ENCODE measurements at regions not wholly inside any gene's neighbourhood (a gene's known extent, or its start where the extent isn't known, plus 50 kb on each side); places are given as distances from the start of the nearest gene placed in this dataset.

DNA sequence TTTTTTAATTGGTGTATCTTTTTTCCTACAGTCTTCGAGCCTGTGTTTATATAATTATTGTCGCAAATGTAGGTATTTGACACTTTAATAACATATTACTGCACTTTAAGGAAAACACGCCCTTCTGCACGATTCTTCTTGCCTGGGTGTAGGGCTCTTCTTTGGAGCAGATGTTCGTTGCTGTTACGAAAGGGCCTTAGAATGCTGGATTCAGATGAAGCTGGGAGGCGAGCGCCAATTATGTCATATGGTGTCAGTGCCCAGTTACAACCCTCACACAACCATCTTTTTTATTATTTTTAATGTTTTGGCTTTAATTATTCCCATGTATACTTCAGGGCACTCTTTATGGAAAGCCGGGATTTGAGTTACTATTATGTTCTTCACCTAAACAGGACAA lies 553.0 kb downstream of the EBF1 start:
- Histone ChIP-seq H4K20me1 (ENCODE audit: insufficient read depth, low read depth, low read length) (no peaks in the 10 kb centered on the region), H3K9me2 (replicated peaks; ENCODE audit: insufficient read depth, low read length) (no peaks in the 10 kb centered on the region), H3K4me3 (ENCODE audit: low read length) (no peak overlapping the region), H3K79me2 (ENCODE audit: low read length) (no peaks in the 10 kb centered on the region), H3K27me3 (ENCODE audit: low read length) (no peaks in the 10 kb centered on the region), H3K4me2 (ENCODE audit: low read depth, low read length, poor library complexity, severe bottlenecking) (no peak overlapping the region), H3K27ac (ENCODE audit: low read length) (no peak overlapping the region), H2AFZ (ENCODE audit: low read length) (no peak overlapping the region), H3K4me1 (ENCODE audit: low read length) (no peaks in the 10 kb centered on the region), H3K9ac (ENCODE audit: low read length) (no peak overlapping the region), H3K9me3 (ENCODE audit: low read length) (no peaks in the 10 kb centered on the region), H3K36me3 (ENCODE audit: insufficient read depth, low read length) (no peaks in the 10 kb centered on the region)
- no peak for DNase-seq

DNA sequence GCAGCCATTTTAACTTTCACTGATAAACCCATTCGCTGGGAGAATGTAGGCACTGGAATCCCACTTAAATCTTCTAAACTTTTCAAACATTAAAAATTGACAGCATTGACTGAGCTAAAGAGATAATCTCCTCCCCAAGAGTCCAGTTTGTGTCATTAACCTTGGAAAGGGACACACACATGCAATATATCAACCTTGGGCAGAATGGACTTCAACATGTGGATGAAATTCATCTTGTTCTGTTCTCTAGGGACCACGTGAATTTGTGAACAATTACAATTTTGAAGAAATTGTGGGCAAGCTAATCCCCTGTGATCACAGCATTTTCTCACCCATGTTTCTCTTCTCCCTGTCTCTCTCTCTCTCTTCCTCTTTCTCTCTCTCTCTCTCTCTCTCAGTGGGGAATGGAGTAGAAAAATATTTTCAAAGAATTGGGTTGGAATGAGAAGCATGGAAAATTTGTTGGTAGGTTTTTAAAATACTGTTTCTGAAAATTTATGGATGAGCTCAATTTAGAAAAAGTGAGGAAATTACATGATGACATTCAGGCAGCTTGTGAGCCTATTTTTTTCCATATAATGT lies 553.7 kb downstream of the EBF1 start:
- no peaks in the 10 kb centered on the region for H3K27me3 ChIP-seq (ENCODE audit: low read length)
- H3K27ac ChIP-seq (ENCODE audit: low read length) = no peak overlapping the region
- DNase-seq = no peak
- no peaks in the 10 kb centered on the region for H3K79me2 ChIP-seq (ENCODE audit: low read length)
- H3K9ac ChIP-seq (ENCODE audit: low read length) = no peak overlapping the region
- no peaks in the 10 kb centered on the region for H3K9me2 ChIP-seq (replicated peaks; ENCODE audit: insufficient read depth, low read length)
- no peaks in the 10 kb centered on the region for H3K4me1 ChIP-seq (ENCODE audit: low read length)
- H3K9me3 ChIP-seq (ENCODE audit: low read length) = no peaks in the 10 kb centered on the region
- no peak overlapping the region for H2AFZ ChIP-seq (ENCODE audit: low read length)
- H3K36me3 ChIP-seq (ENCODE audit: insufficient read depth, low read length) = no peaks in the 10 kb centered on the region
- no peak overlapping the region for H3K4me2 ChIP-seq (ENCODE audit: low read depth, low read length, poor library complexity, severe bottlenecking)
- no peak overlapping the region for H3K4me3 ChIP-seq (ENCODE audit: low read length)
- H4K20me1 ChIP-seq (ENCODE audit: insufficient read depth, low read depth, low read length) = no peaks in the 10 kb centered on the region

DNA sequence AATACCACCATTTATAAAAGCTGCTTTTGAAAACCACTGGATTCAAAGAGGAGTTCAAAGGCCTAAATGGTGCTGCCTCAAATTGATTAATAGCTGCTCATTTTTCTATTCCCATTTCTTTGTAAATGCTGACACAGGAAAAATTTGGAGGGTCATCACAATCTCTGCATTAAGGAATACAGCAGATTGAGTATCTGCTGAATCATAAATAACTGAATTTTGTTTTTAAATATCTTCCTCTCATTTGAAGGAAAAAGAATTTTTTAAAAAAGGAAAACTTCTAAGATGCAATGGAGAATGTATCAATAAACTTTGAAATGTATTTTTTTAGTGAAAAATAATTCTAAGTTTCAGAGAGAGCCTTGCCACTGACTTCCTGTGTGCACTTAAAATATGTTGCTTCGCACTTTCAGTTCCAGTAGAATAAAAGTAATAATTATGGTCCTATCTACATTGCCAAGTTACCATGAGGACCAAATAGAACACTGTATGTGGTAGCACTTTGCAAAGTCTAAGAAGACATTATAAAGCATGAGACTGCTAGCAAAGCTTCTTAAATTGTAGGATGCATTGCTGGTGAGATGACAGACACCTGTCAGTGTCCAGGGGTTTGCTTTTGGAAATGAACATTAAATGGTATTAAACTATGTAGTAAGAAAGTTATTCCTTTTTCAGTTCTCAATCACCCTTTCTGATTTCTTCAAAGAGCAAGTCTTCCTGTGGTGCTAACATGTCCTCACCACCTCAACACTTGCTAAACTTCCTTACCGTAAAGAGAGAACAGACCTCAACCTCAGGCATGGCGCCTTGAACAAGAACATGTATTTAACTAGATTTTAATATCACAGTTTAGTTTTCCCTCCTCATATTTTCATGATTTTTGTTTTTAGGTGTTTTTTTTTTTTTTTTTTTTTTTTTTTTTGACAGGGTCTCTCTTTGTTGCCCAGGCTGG lies 555.1 kb downstream of the EBF1 start:
- no peaks in the 10 kb centered on the region for H4K20me1 ChIP-seq (ENCODE audit: insufficient read depth, low read depth, low read length)

DNA sequence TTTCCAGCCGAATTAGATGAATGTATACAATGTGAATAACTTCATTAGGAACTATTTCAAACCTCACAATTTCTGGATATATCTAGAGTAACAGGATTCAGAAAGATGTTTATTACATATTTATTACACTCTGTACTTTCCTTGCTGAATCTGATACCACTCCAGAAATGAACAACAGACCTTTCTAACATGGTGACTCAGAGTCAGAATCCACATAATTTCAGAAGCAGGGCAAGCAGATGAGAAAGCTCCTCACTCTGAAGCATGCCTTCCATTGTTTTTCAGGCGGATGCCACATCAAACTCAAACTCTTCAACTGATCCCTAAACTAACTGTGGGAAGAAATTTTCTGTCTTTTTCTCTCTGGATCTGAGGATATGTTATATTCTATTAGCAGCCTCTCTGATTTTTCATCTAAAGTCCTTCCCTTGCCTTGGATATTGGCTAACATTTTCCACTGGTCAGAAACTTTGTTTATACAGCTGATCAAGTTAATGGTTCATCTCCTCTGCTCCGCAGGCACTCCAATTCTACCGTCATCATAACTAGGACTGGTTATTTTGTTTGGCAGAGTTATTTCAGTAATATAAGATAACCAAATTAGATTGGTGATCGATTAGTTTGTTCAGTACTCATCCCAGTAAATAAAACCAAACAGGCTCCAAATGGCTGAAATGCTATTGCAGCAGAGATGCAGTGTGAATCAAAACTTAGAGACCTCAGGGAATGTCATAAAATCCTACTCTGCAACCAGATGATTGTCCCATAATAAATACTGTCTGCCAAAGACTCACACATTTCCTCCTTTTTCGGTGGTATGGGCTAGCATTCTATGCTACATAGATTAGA lies 556.0 kb downstream of the EBF1 start:
- no peak for DNase-seq
- Histone ChIP-seq H3K4me3 (ENCODE audit: low read length) (no peak overlapping the region), H4K20me1 (ENCODE audit: insufficient read depth, low read depth, low read length) (no peaks in the 10 kb centered on the region), H3K27me3 (ENCODE audit: low read length) (no peaks in the 10 kb centered on the region), H3K9ac (ENCODE audit: low read length) (no peak overlapping the region), H2AFZ (ENCODE audit: low read length) (no peak overlapping the region), H3K4me1 (ENCODE audit: low read length) (no peaks in the 10 kb centered on the region), H3K9me2 (replicated peaks; ENCODE audit: insufficient read depth, low read length) (no peaks in the 10 kb centered on the region), H3K79me2 (ENCODE audit: low read length) (no peaks in the 10 kb centered on the region), H3K27ac (ENCODE audit: low read length) (no peak overlapping the region), H3K36me3 (ENCODE audit: insufficient read depth, low read length) (no peaks in the 10 kb centered on the region), H3K4me2 (ENCODE audit: low read depth, low read length, poor library complexity, severe bottlenecking) (no peak overlapping the region), H3K9me3 (ENCODE audit: low read length) (no peaks in the 10 kb centered on the region)

More for the DNA sequence above, 555.1 kb downstream of the EBF1 start:
- Histone ChIP-seq H3K79me2 (ENCODE audit: low read length) (no peaks in the 10 kb centered on the region), H3K4me3 (ENCODE audit: low read length) (no peak overlapping the region), H3K27me3 (ENCODE audit: low read length) (no peaks in the 10 kb centered on the region), H3K36me3 (ENCODE audit: insufficient read depth, low read length) (no peaks in the 10 kb centered on the region), H2AFZ (ENCODE audit: low read length) (no peak overlapping the region), H3K9me2 (replicated peaks; ENCODE audit: insufficient read depth, low read length) (no peaks in the 10 kb centered on the region), H3K9me3 (ENCODE audit: low read length) (no peaks in the 10 kb centered on the region), H3K9ac (ENCODE audit: low read length) (no peak overlapping the region), H3K4me2 (ENCODE audit: low read depth, low read length, poor library complexity, severe bottlenecking) (no peak overlapping the region), H3K27ac (ENCODE audit: low read length) (no peak overlapping the region), H3K4me1 (ENCODE audit: low read length) (no peaks in the 10 kb centered on the region)
- no peak for DNase-seq

DNA sequence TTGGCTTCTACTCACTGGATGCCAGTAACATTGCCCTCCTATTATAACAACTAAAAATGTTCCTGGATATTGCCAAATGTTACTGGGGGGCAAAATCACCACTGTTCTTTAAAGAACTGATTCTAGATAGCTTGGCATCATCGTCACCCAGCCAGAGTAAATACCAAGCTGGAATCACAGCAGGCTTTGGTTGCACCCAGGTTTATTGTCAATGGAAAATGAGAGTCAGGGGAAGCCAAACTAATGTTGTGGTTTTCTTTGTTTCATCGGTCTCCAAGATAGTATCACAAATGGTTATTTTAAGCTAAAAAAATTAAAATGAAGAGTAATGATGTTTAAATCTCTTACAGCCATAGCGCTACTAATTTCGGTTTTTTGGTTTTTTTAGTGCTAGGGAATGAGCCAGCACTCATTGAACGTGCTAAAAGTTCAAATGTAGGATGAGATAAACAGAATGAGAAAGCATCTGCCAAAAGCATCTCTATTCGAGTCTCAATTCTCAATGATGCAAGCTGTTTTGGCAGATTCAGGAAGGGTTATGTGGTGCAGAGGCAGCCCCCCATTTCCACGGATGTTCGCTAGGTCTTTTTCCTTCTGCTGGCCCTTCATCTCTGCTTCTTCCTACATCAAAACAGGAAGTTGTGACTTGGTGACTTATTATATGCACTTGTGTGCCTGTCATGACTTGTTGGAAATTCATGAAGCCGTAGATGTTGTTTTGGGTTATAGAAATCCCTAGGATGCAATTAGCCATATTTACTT lies 558.0 kb downstream of the EBF1 start:
- Histone ChIP-seq H2AFZ (ENCODE audit: low read length) (no peak overlapping the region), H3K79me2 (ENCODE audit: low read length) (no peaks in the 10 kb centered on the region), H3K27ac (ENCODE audit: low read length) (no peak overlapping the region), H3K4me1 (ENCODE audit: low read length) (no peaks in the 10 kb centered on the region), H3K9me3 (ENCODE audit: low read length) (no peaks in the 10 kb centered on the region), H3K4me3 (ENCODE audit: low read length) (no peak overlapping the region), H3K4me2 (ENCODE audit: low read depth, low read length, poor library complexity, severe bottlenecking) (no peak overlapping the region), H3K36me3 (ENCODE audit: insufficient read depth, low read length) (no peaks in the 10 kb centered on the region), H3K9ac (ENCODE audit: low read length) (no peak overlapping the region), H3K9me2 (replicated peaks; ENCODE audit: insufficient read depth, low read length) (no peaks in the 10 kb centered on the region), H3K27me3 (ENCODE audit: low read length) (no peaks in the 10 kb centered on the region), H4K20me1 (ENCODE audit: insufficient read depth, low read depth, low read length) (no peaks in the 10 kb centered on the region)
- no peak for DNase-seq

DNA sequence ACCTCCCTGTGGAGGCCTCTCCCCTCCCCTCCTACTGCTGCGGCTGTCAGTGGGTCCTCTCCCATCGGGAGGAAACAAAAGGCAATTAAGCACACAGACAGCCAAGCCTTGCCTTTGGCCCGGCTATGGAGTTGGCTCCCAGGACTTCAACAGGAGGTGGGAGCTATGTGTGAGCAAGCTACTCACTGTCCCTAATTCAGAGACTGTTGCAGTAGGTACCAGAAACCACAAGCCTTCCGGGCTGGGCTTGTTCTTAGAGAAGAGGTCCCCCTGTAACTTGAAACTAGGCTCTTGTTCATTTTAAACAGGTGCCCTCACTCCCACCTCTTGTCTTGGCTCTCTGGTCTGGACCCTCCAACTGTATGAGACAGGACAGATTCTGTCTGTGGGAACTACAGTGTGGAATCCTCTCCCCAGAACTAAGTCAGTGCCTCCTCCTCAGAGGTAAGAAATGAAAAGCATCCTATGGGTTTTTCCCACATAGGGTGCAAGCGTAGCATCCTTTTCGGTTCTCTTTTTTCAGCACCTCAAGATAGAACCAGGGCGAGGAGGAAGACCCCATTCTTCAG lies 561.1 kb downstream of the EBF1 start:
- no peaks in the 10 kb centered on the region for H4K20me1 ChIP-seq (ENCODE audit: insufficient read depth, low read depth, low read length)
- no peaks in the 10 kb centered on the region for H3K27me3 ChIP-seq (ENCODE audit: low read length)
- DNase-seq = no peak
- no peak overlapping the region for H3K27ac ChIP-seq (ENCODE audit: low read length)
- H3K4me3 ChIP-seq (ENCODE audit: low read length) = no peak overlapping the region
- H3K36me3 ChIP-seq (ENCODE audit: insufficient read depth, low read length) = no peaks in the 10 kb centered on the region
- no peaks in the 10 kb centered on the region for H3K9me3 ChIP-seq (ENCODE audit: low read length)
- H3K9ac ChIP-seq (ENCODE audit: low read length) = no peak overlapping the region
- H3K4me2 ChIP-seq (ENCODE audit: low read depth, low read length, poor library complexity, severe bottlenecking) = no peak overlapping the region
- H3K9me2 ChIP-seq (replicated peaks; ENCODE audit: insufficient read depth, low read length) = no peaks in the 10 kb centered on the region
- no peaks in the 10 kb centered on the region for H3K79me2 ChIP-seq (ENCODE audit: low read length)
- no peak overlapping the region for H2AFZ ChIP-seq (ENCODE audit: low read length)
- H3K4me1 ChIP-seq (ENCODE audit: low read length) = no peaks in the 10 kb centered on the region

DNA sequence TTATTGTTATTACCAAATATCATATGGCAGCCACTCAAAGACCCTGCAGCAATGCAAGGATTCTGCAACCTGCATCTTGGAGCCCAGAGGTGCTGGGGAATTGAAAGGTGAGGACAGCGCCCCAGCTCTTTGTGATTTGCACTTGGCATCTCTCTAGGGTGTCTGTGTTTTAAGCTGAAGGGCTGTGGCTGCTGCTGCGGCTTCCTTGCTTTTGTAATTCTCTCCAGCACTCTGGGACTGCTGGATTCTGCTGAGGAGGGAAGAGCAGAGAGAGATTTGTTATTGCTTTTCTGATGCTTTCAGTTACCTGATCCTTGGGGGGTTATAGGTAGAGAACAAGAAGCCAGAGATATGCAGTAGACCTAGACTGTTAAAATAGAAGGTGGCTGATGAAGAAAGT lies 562.4 kb downstream of the EBF1 start:
- Histone ChIP-seq H3K9ac (ENCODE audit: low read length) (no peak overlapping the region), H3K27me3 (ENCODE audit: low read length) (no peaks in the 10 kb centered on the region), H3K4me1 (ENCODE audit: low read length) (no peaks in the 10 kb centered on the region), H3K9me3 (ENCODE audit: low read length) (no peaks in the 10 kb centered on the region), H2AFZ (ENCODE audit: low read length) (no peak overlapping the region), H4K20me1 (ENCODE audit: insufficient read depth, low read depth, low read length) (no peaks in the 10 kb centered on the region), H3K4me2 (ENCODE audit: low read depth, low read length, poor library complexity, severe bottlenecking) (no peak overlapping the region), H3K79me2 (ENCODE audit: low read length) (no peaks in the 10 kb centered on the region), H3K27ac (ENCODE audit: low read length) (no peak overlapping the region), H3K9me2 (replicated peaks; ENCODE audit: insufficient read depth, low read length) (no peaks in the 10 kb centered on the region), H3K36me3 (ENCODE audit: insufficient read depth, low read length) (no peaks in the 10 kb centered on the region), H3K4me3 (ENCODE audit: low read length) (no peak overlapping the region)
- no peak for DNase-seq
